ENCODE measurements at regions not wholly inside any gene's neighbourhood (a gene's known extent, or its start where the extent isn't known, plus 50 kb on each side); places are given as distances from the start of the nearest gene placed in this dataset.

- no peak overlapping the region for H3K27ac ChIP-seq (ENCODE audit: low read length)
- no peaks in the 10 kb centered on the region for H3K36me3 ChIP-seq (ENCODE audit: insufficient read depth, low read length)
- H3K79me2 ChIP-seq (replicated peaks; ENCODE audit: insufficient read depth, low read length), result no peaks in the 10 kb centered on the region
- TF ChIP-seq EP300 (conservative IDR thresholded peaks at IDR 0.05; ENCODE audit: poor library complexity, severe bottlenecking) (no peak), POLR2AphosphoS5 (IDR thresholded peaks at IDR 0.05) (no peak)
- H3K9me3 ChIP-seq (ENCODE audit: low read length), result no peaks in the 10 kb centered on the region
- no peaks in the 10 kb centered on the region for H4K20me1 ChIP-seq (ENCODE audit: insufficient read depth)
- no peak overlapping the region for H2AFZ ChIP-seq (ENCODE audit: low read depth, low read length)
- H3K9me2 ChIP-seq (ENCODE audit: insufficient read depth, low read length), result no peaks in the 10 kb centered on the region
- no peak overlapping the region for H3K9ac ChIP-seq (ENCODE audit: low read length)
- H3F3A ChIP-seq (ENCODE audit: insufficient read depth, low read length, poor library complexity, severe bottlenecking), result no peaks in the 10 kb centered on the region
- no peak overlapping the region for H3K4me2 ChIP-seq (ENCODE audit: low read length)
- no peak overlapping the region for H3K4me3 ChIP-seq (ENCODE audit: low read length)
- no peaks in the 10 kb centered on the region for H3K27me3 ChIP-seq (ENCODE audit: insufficient read depth, low read depth, low read length)
Observed at GRCh38 chr6:155595284-155595683, 139.6 kb upstream of the NOX3 start.

GRCh38 chr6:155591741-155592140, 136.1 kb upstream of the NOX3 start:
- Histone ChIP-seq H3K27ac (ENCODE audit: low read length) (no peak overlapping the region), H3K79me2 (replicated peaks; ENCODE audit: insufficient read depth, low read length) (no peaks in the 10 kb centered on the region), H3K27me3 (ENCODE audit: insufficient read depth, low read depth, low read length) (no peaks in the 10 kb centered on the region), H3K4me2 (ENCODE audit: low read length) (no peak overlapping the region), H3K9me3 (ENCODE audit: low read length) (no peaks in the 10 kb centered on the region), H3K9me2 (ENCODE audit: insufficient read depth, low read length) (no peaks in the 10 kb centered on the region), H3K9ac (ENCODE audit: low read length) (no peak overlapping the region), H2AFZ (ENCODE audit: low read depth, low read length) (no peak overlapping the region), H3K36me3 (ENCODE audit: insufficient read depth, low read length) (no peaks in the 10 kb centered on the region), H3K4me3 (ENCODE audit: low read length) (no peak overlapping the region), H3F3A (ENCODE audit: insufficient read depth, low read length, poor library complexity, severe bottlenecking) (no peaks in the 10 kb centered on the region), H4K20me1 (ENCODE audit: insufficient read depth) (no peaks in the 10 kb centered on the region)
- TF ChIP-seq CTCF (IDR thresholded peaks at IDR 0.05; ENCODE audit: poor library complexity, severe bottlenecking) (no peak), EZH2 (IDR thresholded peaks at IDR 0.05; ENCODE audit: borderline replicate concordance, insufficient read depth, low read length, poor library complexity, severe bottlenecking) (no peak), POLR2AphosphoS5 (IDR thresholded peaks at IDR 0.05) (no peak), MXI1 (conservative IDR thresholded peaks at IDR 0.05; ENCODE audit: poor library complexity, severe bottlenecking) (no peak), EP300 (conservative IDR thresholded peaks at IDR 0.05; ENCODE audit: poor library complexity, severe bottlenecking) (no peak), TAF1 (IDR thresholded peaks at IDR 0.05; ENCODE audit: low read depth) (no peak)

GRCh38 chr6:155589190-155589589, 133.6 kb upstream of the NOX3 start:
- Histone ChIP-seq H2AFZ (ENCODE audit: low read depth, low read length) (no peak overlapping the region), H3K79me2 (replicated peaks; ENCODE audit: insufficient read depth, low read length) (no peaks in the 10 kb centered on the region)

More at GRCh38 chr6:155589190-155589589, 133.6 kb upstream of the NOX3 start:
- no peak overlapping the region for H3K27ac ChIP-seq (ENCODE audit: low read length)
- no peak for TF ChIP-seq EP300 (conservative IDR thresholded peaks at IDR 0.05; ENCODE audit: poor library complexity, severe bottlenecking)
- TF ChIP-seq TAF1 (IDR thresholded peaks at IDR 0.05; ENCODE audit: low read depth), result no peak
- no peak for TF ChIP-seq EZH2 (IDR thresholded peaks at IDR 0.05; ENCODE audit: borderline replicate concordance, insufficient read depth, low read length, poor library complexity, severe bottlenecking)
- no peak for TF ChIP-seq SMC3 (conservative IDR thresholded peaks at IDR 0.05; ENCODE audit: poor library complexity)
- TF ChIP-seq CTCF (IDR thresholded peaks at IDR 0.05; ENCODE audit: poor library complexity, severe bottlenecking), result no peak
- no peak for TF ChIP-seq RAD21 (conservative IDR thresholded peaks at IDR 0.05)
- no peak for TF ChIP-seq MXI1 (conservative IDR thresholded peaks at IDR 0.05; ENCODE audit: poor library complexity, severe bottlenecking)
- TF ChIP-seq POLR2AphosphoS5 (IDR thresholded peaks at IDR 0.05), result no peak
- TF ChIP-seq REST (IDR thresholded peaks at IDR 0.05; ENCODE audit: borderline replicate concordance), result no peak
- H3K9me3 ChIP-seq (ENCODE audit: low read length), result no peaks in the 10 kb centered on the region
- H3K4me3 ChIP-seq (ENCODE audit: low read length), result no peak overlapping the region
- H3K27me3 ChIP-seq (ENCODE audit: insufficient read depth, low read depth, low read length), result no peaks in the 10 kb centered on the region
- no peaks in the 10 kb centered on the region for H3F3A ChIP-seq (ENCODE audit: insufficient read depth, low read length, poor library complexity, severe bottlenecking)
- no peaks in the 10 kb centered on the region for H4K20me1 ChIP-seq (ENCODE audit: insufficient read depth)
- H3K9ac ChIP-seq (ENCODE audit: low read length), result no peak overlapping the region
- no peaks in the 10 kb centered on the region for H3K36me3 ChIP-seq (ENCODE audit: insufficient read depth, low read length)
- no peak overlapping the region for H3K4me2 ChIP-seq (ENCODE audit: low read length)
- H3K9me2 ChIP-seq (ENCODE audit: insufficient read depth, low read length), result no peaks in the 10 kb centered on the region

Data from neural cell (in vitro differentiated cells).